ENCODE measurements at regions not wholly inside any gene's neighbourhood (a gene's known extent, or its start where the extent isn't known, plus 50 kb on each side); places are given as distances from the start of the nearest gene placed in this dataset.

DNA sequence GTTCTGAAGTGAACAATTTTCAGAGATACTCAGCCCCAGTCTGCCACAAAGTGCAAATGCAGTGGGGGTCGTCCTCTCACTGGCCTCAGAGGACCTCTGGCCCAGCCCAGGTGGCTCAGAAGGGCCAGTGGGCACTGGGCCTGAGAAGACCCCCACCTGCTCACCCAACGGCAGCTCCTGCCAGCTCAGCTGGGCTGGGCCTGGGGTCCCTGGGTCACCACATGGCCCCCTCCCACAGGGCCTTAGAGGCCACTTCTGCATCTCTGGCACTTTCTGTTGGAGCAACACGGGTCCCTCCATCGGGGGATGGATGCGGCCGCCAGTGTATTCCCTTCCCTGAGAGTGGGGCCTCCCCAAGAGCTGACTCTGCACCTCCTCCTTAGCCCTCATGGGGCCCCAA, 262.7 kb upstream of the KCNH8 start:
- TF ChIP-seq CTCF (IDR thresholded peaks at IDR 0.05): no peak
- TF ChIP-seq POLR2A (IDR thresholded peaks at IDR 0.05): no peak
